Left colon (tissue), 2 donors: ENCODE measurements at regions not wholly inside any gene's neighbourhood (a gene's known extent, or its start where the extent isn't known, plus 50 kb on each side); places are given as distances from the start of the nearest gene placed in this dataset.

Experiments
- ATAC-seq: fragments of 200-7000 bp; cut with Tn5 transposase; one replicate; pipeline ENCODE4 v1.9.1; 2020; ENCODE audit warnings: mild to moderate bottlenecking, moderate library complexity
- DNase-seq, 2 donors: peaks; one replicate each; pipeline ENCODE4 v3.0.0-alpha.2; 2020
- intact Hi-C, 2 donors: fragments of 100-400 bp; cut with DNase I in 1 of 2; cut with micrococcal nuclease in 1 of 2; formaldehyde crosslinking; loops; one replicate each; pipeline versions ENCODE4 v1.11.2 to v1.14.0; 2022; cut with DNase I, micrococcal nuclease
- donor health status: DM: no; HTN: no; CAD: no.
- donor health status: DM: yes; HTN: yes; CAD: no.

DNA sequence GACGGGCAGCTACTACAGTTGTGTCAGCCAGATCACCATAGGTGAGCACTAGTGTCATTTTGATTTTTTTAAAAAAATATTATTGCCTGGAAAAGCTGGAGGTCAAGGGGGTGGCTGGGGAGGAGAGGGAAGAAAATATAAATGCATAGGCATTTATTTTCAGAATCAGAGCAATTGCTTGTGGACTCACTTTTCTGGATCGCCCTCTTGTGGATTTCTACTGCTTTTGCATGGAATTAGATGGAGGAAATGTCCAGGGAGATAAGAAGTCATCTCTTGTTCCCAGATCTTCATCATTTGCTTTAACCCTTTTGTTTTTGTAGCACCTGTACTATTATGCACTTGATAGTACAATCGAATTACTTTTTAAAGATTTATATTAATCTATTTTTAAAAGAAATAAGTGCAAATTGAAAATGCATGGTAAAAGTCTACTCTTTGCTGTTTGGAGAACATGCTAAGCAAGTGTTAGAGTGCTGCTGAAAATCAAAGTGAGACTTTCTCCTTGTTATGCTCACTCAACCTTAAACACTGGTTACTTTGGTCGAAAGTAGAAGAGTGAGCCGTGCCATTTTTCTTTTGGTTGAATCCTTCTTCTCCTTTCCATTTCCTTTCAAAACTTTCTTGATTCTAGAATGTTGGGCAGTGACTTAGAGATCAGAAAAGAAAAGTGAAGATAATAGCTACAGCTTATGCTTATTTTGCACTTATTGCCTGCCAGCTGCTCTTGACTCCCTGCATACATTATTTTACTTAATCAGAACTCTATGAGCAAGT lies 60.6 kb upstream of the ANO4 start:
- ATAC-seq: peak; percentile 61
- intact Hi-C loops: loop anchor here in 1 of 2 donors (5.0 kb wide), 1 partner anchor 497 kb away; no protein-coding TSS in a partner anchor
- DNase-seq: no peak

DNA sequence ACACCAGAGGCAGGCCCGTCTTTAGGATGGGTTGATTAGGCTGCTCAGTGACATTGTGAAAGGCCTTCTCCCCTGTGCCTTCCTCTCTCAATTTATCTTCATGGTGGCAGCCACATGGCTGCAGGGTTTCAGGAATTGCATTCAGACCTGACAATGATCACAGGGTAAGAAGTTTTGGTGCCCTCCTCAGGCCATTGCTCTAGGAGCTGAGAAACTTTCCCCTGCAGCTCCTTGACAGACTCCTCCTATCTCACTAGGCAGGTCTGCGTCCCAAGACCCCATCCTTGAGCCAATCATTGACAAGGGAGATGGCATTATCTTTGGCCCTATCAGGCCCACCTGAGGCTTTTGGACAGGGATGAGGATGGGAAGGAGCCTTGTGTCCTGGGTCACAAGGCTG lies 57.4 kb upstream of the ANO4 start:
- ATAC-seq (no peak), DNase-seq (no peak)
- intact Hi-C loops: no loop called here

DNA sequence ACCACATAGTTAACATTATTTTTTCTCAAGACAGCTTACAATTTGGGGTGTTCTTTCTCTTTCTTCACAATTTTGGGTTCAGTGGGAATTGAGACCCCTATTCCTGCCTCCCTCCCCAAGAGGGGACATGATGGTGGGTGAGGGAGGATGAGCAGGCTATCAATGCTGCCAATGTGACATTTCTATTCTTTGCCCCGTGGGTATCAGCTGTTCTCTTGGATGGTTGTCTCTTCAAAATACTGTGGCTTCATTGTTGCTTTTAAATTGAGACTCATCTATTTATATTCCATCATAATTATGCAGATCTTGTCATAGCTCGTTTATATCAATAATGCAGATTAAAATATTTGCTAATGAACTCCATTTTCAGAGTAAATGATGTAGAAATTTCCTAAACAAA lies 56.5 kb upstream of the ANO4 start:
- DNase-seq (no peak), ATAC-seq (no peak)
- intact Hi-C loops: no loop called here

DNA sequence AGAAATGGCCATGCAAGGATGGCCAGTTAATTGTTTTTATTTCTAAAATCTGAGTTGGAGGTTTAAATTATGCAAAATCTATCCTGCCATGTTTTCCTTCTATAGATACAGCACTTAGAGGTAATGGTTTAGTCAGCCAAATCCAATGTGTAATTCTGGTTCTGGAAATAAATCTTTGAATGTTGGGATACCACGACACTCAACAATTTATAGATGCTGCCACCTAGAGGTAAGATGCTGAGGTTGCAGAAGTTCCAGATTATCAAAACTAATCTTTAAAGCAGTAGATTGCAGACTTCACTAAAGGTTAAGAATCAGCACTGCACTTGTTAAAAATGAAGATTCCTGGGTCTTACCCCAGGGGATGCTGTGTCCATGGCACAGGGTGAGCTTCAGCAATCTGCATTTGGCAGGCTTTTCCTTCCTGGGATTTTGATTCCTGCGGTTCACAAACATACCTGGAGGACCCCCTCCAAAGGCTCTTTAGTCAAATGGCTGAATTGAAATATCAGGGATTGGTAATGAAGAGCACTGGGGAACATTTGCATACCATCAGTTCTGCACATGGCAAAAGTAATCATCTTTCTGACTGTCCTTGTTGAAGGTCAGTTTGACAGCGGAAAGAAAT lies 53.4 kb upstream of the ANO4 start:
- intact Hi-C loops: loop anchor here in 1 of 2 donors (5.0 kb wide), 1 partner anchor 509 kb away; no protein-coding TSS in a partner anchor
- DNase-seq: no peak
- no peak for ATAC-seq

DNA sequence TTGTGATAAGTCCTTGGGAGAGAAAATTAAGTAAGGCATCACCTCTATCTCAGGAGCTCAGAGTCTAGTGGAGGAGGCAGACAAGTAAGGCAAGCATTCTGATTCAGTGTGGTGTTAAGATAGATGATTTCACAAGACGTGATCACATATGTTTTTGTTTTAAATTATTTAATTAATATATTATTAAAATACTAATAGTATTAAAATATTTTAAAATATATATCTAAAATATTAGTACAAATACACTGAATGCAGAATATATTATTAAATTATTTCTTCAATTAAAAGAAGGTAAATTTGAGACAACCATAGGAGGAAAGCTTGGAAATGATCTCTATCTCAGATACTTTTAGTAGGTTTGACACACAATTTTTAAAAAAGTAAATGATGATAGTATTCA lies 51.5 kb upstream of the ANO4 start:
- DNase-seq (no peak), ATAC-seq (no peak)
- intact Hi-C loops: loop anchor here in 1 of 2 donors (5.0 kb wide), 1 partner anchor 511 kb away; no protein-coding TSS in a partner anchor
